UCSD-AML1 (cell line): ENCODE measurements at regions not wholly inside any gene's neighbourhood (a gene's known extent, or its start where the extent isn't known, plus 50 kb on each side); places are given as distances from the start of the nearest gene placed in this dataset.
"Not testable (repeated sequence)": the region's sequence is repeated elsewhere in the genome, so short reads cannot be mapped to it uniquely, and the experiment has no call there.

Experiments
- DNase-seq: peaks from one replicate; lab custom pipeline; 2025; ENCODE audit not compliant: unreplicated experiment; lab: John Stamatoyannopoulos, UW

DNA sequence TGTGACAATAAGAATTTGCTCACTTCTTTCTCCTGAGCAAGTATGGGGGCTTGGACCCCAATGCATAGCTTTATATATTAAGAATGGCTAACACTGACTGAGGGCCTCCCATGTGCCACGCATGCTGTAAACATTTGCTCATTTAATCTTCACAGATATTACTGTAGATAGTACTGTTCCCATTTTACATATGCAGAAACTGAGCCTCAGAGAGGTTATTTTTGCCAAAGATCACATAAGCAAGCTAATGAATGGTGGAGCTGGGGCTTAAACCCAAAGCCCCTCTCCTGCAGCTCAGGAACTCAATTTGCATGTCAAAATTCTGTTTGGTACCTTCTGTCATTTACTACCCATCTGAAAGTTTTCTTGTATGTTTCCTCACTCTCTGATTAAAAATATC is 163.5 kb upstream of the NFIA start:
- no peak for DNase-seq

DNA sequence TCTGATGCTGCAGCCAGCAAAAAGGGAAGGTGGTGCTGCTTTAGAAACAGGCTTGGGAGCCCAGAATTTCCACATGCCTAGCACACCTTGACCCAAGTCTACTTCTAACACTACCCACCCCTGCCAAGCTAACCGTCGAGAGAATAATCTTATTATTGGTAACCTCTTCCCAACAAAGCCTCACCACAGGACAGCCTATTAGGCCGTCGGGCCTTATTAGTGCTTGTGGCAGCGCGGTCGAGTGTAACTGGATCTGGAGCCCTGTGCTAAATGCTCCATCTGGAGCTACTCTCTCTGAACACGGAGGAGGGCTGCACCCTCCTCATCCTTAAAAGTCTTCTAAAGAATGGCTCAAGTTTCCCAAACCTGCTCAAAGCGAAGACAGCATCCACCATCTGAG is 165.5 kb upstream of the NFIA start:
- DNase-seq: no peak

DNA sequence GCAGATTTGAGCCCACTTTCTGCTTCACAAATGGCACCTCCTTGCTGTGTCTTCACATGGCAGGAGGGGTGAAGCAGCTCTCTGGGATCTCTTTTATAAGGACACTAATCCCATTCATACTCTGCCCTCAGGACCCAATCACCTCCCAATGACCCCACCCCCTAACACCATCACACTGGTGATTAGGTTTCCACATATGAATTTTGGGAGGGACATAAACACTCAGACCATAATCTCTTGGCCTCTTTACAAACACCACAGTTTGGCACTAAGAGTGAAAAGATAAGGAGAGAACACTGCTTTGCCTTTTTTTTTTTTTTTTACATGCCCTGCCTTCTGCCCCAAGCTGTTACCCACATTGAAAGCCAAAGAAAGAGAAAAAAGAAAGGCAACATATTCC is 166.2 kb upstream of the NFIA start:
- DNase-seq: no peak

DNA sequence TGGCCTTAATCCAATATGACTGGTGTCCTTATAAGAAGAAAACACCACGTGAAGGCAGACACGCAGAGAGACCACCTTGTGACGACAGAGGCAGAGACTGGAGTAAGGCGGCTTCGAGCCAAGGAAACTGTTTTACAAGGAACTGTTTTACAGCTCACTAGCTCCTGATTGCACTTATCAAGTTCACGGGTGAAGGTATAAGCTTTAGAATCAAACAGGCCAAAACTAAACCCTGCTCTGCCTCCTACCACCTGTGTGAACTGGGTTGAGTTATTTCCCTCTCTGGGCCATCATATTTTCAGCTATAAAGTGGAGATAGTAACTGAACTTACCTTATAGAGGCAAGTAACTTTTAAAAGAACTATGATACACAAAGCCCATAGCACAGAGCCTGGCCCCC is 166.9 kb upstream of the NFIA start:
- DNase-seq: no peak

DNA sequence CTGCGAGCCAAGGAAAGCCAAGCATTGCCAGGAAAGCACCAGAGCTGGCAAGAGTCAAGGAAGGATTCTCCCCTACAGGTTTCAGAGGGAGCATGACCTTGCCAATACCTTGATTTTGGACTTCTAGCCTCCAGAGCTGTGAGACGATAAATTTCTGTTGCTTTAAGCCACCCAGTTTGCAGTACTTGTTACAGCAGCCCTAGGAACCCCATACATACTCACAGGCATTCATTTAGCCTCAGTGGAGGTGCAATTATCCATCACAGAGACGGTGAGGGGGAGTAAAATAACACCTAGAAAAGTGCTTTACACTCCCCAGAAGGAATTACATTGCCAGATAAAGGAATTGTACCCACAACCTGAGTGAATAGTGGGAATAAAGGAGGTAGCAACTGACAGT is 167.4 kb upstream of the NFIA start:
- no peak for DNase-seq

DNA sequence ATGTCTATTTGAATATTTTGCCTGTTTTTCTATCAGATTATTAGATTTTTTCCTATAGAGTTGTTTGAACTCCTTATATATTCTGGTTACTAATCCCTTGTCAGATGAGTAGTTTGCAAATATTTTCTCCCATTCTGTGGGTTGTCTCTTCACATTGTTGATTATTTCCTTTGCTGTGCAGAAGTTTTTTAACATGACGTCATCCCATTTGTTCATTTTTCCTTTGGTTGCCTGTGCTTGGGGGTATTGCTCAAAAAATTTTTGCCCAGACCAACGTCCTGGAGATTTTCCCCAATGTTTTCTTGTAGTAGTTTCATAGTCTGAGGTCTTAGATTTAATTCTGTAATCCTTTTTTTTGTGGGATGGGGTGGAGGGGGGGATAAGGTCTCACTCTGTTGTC is 168.7 kb upstream of the NFIA start:
- DNase-seq: not testable (repeated sequence)

DNA sequence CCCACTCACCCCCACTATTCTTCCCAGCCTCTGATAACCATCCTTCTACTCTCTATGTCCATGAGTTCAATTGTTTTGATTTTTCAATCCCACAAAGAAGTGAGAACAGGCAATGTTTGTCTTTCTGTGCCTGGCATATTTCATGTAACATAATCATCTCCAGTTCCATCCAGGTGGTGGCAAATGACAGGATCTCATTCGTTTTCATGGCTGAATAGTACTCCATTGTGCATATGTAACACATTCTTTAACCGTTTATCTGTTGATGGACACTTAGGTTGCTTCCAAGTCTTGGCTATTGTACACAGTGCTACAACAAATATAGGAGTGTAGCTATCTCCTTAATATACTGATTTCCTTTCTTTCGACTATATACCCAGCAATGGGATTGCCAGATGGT is 169.3 kb upstream of the NFIA start:
- DNase-seq: no peak

DNA sequence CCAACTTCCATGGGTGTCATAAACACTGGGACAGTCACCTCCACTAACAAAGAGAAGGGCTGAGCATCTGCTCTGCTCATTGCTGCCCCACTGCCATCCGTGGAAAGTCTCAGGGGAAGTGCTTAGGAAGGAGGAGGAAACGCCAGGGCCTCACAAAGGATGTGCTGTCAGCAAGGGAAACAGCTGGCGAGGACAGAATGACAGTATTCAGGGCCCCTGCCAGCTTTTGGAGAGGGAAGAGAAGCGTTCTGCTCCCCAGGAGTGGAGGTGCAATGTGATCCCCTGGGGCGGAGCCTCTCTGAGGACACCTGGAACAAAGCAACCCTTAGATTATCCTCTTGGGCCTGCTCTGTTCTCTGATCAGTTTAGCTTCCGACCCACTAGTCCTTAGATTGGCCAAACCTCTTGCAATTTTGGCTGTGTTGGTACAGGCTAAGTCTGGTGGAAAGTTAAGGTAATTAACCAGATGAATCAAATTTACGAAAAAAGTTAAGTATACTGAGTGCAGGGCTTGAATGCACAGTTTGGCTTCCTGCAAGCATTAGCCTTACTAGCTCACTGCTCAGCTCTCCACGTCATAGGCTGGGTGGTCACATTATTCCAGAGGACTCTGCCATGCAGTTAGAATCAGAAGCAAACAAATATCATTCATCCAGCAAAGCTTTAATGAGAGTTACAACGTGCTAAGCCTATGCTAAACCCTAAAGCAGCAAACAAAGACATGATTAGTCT is 170.2 kb upstream of the NFIA start:
- peak; percentile 70 for DNase-seq

DNA sequence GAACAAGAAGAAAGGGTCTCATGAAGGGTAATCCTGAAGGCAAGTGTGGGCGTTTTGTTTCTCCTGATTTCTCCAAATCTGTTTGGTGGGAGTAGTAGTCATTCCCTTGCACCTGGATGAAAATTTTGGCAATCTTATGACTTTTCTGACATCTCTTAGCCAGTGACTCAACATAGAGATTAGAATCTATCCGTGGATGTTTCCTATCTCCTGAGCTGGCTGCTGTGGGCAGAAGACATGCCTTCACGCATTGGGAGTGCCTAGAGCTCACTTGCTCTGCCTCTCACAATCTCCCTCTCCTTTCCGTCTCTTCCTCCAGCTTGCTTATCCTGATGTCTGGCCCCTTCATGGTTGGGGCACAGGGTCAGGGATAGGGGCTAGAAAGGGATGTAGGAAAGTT is 174.2 kb upstream of the NFIA start:
- DNase-seq: no peak

DNA sequence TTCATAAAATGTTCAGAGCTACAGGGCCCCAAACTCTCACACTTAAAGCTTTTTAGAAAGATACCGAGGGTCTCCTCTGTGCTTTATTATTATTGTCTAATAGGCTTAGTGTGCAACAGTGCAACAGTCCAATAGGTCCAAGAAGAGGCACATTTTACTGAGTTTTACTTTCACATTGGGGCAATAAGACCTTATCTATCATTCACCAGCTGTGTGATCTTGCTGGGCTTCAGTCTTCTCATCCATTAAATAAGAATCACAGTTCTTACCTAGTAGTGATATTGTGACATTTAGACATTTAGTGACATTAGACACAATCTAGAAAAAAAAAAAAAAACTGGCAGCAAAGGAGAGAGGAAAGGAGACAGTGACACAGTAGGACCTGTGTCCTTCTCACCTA is 175.8 kb upstream of the NFIA start:
- no peak for DNase-seq

DNA sequence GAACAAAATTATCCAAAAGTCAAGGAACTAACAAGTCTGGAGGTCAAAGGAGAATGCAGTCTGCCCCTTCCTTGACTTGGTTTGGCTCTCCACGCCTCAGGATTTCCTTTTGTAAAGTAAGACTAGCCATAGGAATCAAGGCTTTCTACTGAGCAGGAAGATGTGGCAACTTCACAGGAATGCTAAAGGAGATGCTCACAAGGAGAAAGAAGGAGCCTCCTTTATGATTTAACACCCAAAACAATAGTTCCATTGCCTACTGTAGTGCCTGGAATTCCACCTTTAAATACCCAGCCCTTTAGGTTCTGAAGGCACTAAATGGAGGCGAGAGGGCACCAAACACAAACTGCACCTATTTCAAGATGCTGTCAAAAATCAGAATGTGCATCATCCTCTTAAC is 176.3 kb upstream of the NFIA start:
- no peak for DNase-seq

DNA sequence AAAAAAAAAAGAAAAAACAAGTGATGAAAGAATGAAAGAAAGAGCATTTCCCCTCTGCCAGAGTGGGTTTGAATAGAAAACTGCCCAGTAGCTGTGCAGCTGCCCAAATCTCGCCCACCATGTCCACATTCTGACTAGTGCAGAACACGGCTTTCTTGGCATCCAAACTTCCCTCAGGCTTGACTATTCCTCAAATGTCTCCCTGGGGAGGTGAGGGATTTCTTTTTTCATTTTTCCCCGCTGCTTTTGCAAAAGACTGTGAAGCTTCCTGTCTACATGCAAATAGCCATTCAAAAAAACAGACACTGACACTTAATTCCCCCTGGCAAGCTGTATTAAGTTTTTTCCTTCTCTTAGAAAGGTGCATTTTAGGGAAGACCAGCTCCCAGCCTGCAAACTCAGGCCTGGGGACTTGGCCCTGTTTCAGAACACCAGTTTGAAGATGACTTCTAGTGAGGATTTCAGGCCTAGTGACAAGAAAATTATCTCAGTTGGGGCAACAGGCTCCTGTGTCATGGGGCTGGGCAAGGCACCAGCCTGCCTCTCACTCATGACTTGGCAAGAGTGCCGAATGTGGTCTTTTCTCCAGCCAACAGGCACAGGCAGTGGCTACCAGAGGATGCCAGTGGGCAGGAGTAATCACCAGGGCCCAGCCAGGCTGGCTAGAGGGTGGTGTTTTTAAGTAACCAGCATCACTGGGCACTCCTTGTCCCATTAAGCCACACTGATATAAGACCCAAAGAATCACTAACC is 178.1 kb upstream of the NFIA start:
- no peak for DNase-seq

DNA sequence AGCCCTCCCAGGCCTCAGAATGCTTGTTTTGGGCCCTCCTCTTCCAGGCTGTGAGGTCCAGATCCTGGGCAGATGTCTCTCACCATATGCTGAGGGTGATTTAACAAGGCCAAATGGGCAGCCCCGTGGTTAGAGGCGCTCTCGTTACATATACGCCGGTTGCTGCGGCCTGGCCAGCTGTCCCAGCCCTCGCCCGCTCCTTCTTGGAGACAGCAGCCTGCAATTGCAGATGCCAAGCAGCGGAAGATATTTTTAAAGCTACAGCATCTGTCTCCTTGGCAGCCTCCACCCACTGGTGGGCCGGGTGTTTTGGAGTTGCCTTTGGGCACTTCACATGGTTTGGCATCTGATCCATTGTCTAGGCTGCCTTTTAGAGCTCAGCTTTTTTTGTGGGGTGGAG is 178.8 kb upstream of the NFIA start:
- no peak for DNase-seq

DNA sequence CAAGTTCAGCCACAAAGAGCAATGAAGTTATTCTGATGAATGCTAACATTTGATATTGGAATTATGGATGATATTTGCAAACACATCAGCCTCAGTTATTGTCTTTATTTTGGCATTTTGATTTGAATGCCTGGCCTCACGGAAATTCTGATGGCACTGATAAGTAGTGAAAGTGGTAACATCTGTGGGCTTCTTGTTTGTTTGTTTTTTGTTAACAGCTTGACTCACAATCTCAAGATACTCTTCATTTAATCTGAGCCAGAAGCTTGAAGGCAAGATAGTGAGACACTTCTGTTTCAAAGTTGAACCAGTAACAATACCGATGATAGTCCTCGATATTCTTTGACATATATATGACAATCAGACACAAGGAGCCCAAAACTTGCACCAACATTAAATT is 182.9 kb upstream of the NFIA start:
- no peak for DNase-seq

DNA sequence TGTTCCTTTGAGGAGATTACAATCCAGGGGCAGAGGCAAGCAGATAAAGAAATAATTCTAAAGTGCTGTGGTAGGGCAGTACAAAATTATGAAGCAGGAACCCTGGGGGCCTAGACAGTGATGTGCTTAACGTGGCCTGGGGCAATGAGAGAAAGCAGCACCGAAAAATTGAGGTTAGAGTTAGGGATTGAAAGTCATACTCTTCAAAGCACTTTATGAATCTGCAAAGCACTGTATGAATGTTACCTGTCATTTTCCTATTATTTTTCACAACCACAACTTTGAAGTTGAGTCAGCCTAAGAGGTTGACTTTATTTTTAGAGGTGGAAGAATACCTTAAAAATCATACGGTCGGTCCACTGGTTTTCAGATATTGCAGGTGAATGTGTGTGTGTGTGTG is 183.4 kb upstream of the NFIA start:
- no peak for DNase-seq

DNA sequence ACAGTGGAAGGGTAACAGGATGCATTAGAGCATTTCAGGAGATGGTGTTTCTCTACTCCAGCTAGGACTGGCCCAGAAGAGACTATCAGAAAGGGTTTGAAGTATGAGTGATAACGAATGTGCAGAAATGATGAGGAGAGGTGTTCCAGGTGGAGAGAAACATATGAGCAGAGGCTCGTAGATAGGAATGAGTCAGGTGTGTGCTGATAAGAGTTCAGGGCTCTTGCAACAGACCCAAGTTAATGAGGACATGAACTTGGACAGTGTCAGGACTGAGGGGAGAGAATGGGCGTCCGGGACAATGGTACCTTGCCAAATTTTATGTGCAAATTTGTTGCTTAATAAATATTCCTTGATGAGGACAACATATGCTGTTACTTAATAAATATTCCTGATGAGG is 183.9 kb upstream of the NFIA start:
- DNase-seq: no peak

DNA sequence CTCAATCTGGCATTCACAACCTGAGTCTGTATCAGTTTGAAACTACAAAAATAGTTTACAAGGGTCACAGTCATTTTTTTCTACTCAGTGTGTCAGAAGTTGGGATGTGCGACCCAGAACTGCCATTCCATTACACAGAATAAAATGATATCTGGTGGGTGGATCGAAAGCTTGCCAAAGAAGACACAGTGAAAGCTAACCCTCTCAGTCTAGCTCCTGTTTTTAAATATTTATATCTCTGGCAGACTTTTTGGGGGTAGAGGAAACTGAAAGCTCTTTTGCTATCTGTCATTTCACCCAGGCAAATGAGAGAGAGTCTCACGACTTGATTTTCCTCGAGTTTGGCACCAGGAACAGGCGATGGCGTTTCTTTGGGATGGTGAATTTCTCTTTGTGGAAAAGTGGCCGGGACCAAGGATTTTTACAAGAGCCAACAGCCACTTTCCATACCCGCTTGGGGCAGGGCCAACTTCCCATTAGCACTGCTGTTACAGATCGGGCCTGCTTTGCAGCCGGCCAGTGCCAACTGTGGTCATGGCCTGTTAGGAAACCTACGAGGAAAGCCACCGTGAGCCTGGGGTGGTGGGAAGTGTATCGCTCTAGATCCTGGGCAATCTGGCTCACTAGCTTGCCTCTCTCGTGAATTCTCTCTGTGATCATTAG is 185.5 kb upstream of the NFIA start:
- no peak for DNase-seq

DNA sequence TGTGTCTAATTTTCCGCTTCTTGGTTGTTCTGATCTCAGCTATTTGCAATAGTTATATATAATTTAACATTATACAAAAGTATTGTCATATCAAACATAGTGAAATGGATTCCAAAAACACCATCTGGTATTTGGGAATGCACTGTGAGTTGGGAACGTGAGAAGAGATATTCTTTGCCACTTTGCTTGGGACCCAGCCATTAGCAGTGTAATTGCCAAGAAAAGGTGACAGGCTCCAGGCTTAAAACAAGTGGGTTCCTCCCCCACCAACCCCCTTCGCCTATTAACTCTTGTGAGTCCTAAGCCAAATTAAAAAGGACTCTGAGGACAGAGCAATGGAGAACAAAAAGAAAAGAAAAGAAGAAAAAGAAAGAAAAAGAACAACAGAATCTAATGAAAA is 186.7 kb upstream of the NFIA start:
- DNase-seq: no peak

DNA sequence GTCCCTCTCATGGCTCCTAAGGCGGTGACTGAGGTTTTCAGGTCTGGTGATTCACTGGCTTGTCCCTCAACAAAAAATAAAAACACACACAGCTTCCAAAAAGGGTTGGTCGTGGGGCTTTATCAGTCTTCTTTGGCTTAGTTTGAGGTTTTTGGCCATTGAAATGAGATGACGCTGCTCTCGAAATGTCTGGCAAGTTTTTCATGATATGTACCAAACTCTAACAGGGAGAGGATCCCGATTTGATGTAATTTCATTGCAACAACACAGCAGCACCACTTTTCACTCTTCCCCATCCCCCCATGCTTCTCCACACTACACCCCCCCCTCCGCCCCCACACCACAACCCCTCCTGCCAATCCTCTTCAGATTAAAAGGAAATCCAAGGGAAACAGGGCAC is 187.1 kb upstream of the NFIA start:
- no peak for DNase-seq

DNA sequence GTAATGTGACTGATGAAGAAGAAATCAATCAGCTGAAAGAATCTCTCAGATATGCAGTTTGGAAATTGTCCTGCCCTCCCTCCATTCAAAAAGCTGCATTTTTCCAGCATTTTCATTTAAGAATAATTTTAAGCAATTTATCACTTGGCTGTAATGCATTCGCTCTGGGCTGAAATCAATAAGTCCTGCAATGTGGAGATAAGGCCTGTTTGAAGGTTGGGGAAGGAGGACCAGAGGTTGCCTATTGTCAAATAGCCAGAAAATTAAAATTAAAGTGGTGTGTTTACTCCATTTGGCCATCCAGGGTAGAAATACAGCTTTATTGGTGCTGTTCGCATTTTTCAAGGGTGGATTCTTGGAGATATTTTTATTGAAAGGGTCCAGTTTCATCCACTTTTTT is 187.6 kb upstream of the NFIA start:
- no peak for DNase-seq

DNA sequence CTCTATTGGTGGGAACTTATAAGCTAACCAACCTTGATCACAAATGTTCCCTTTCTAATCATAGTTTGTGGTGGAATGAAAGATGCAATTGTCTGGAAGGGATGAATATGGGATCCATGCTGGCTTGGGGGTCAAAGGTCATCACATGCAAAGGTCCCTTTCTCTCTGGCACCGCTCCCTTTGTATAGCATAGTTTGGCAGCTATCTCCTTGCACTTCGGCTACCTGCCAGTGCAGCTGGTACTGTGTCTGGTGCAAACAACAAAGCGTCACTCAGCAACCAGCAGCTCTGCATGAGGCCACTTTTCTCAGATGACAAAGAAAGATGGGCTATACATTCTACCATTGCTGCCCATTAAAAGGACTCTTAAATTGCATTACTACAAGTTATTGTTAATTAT is 188.2 kb upstream of the NFIA start:
- DNase-seq: no peak

DNA sequence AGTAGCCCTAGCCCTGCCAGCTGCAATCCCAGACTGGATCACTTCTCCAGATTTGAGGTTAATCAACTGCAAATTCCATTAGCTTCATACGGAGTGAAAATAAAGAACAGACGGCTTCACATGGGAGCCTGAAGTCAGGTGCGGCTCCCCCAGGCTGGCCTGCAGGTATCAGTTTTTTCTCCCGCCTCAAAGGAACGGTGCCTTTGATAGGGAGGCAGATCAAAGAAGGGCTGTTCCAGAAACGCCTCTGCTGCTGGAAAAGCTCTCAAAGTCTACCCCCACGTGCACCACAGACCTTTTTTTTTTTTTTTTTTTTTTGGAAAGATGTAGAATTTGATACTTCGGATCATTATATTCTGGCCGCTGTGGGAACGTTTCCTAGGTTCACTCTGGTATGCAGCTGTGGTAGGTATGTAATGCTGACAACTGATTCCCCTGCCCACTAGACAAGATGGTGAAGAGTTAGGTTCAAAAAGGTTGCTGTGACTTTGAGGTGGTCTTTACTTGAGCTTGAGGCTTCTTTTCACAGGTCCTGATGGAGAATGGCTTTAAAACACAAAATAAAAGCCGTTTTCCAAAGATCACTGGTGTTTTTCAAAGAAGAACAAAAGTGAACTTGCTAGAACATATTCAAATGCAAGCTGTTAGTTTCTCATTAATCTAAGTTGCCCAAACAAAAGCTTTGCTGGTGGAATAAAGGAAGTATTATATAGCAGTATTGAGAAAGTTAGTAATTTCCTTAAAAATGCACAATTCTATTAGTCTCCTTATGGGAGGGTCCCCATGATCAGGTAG is 189.0 kb upstream of the NFIA start:
- no peak for DNase-seq
